SK-N-SH treated with all-trans-retinoic acid at 6 μM for 48 hours (cell line): ENCODE measurements at regions not wholly inside any gene's neighbourhood (a gene's known extent, or its start where the extent isn't known, plus 50 kb on each side); places are given as distances from the start of the nearest gene placed in this dataset.

Experiments
- ATAC-seq: fragments of 200-7000 bp; cut with Tn5 transposase; 3 replicates; pipeline ENCODE4 v1.9.1; 2020; ENCODE audit warnings: mild to moderate bottlenecking, moderate library complexity
- BACH2 ChIP-seq: fragments of 250-450 bp; sonication (Bioruptor Pico); IDR thresholded peaks from 2 replicates; pipeline ENCODE4 v1.9.0; 2021; ENCODE audit warnings: mild to moderate bottlenecking, borderline replicate concordance
- ESRRG ChIP-seq: fragments of 250-450 bp; sonication (Bioruptor Pico); IDR thresholded peaks from 2 replicates; pipeline ENCODE4 v1.6.1; 2021; ENCODE audit warnings: mild to moderate bottlenecking
- GLIS3 ChIP-seq: fragments of 250-450 bp; sonication (Bioruptor Pico); IDR thresholded peaks from 2 replicates; pipeline ENCODE4 v1.5.0; 2020; ENCODE audit warnings: mild to moderate bottlenecking, moderate library complexity
- OSR1 ChIP-seq: fragments of 250-450 bp; sonication (Bioruptor Pico); IDR thresholded peaks from 2 replicates; pipeline ENCODE4 v1.8.0; 2022; ENCODE audit warnings: moderate library complexity, mild to moderate bottlenecking, inconsistent platforms
- PPARA ChIP-seq: fragments of 250-450 bp; sonication (Bioruptor Pico); IDR thresholded peaks from 2 replicates; pipeline ENCODE4 v1.5.0; 2020; ENCODE audit warnings: mild to moderate bottlenecking, borderline replicate concordance
- RARB ChIP-seq: fragments of 250-450 bp; sonication (Bioruptor Pico); IDR thresholded peaks from 2 replicates; pipeline ENCODE4 v1.8.0; 2021; ENCODE audit warnings: mild to moderate bottlenecking, moderate library complexity
- SNAI2 ChIP-seq: fragments of 250-450 bp; sonication (Bioruptor Pico); IDR thresholded peaks from 2 replicates; pipeline ENCODE4 v1.5.0; 2020; ENCODE audit warnings: mild to moderate bottlenecking, moderate library complexity
- TCF4 ChIP-seq: fragments of 250-450 bp; sonication (Bioruptor Pico); IDR thresholded peaks from 2 replicates; pipeline ENCODE4 v1.8.0; 2021; ENCODE audit warnings: mild to moderate bottlenecking, moderate library complexity, borderline replicate concordance
- TOX ChIP-seq: fragments of 250-450 bp; sonication (Bioruptor Pico); IDR thresholded peaks from 2 replicates; pipeline ENCODE4 v1.8.0; 2021; ENCODE audit warnings: mild to moderate bottlenecking, moderate library complexity, borderline replicate concordance
- ZC3H10 ChIP-seq: fragments of 250-450 bp; sonication (Bioruptor Pico); IDR thresholded peaks from 2 replicates; pipeline ENCODE4 v1.5.1; 2021; ENCODE audit warnings: mild to moderate bottlenecking, moderate library complexity
- ZFP3 ChIP-seq: fragments of 250-450 bp; sonication (Bioruptor Pico); IDR thresholded peaks from 2 replicates; pipeline ENCODE4 v1.5.0; 2020; ENCODE audit warnings: mild to moderate bottlenecking, moderate library complexity
- ZNF565 ChIP-seq: fragments of 450-650 bp; formaldehyde crosslinking; conservative IDR thresholded peaks from 2 replicates; pipeline ENCODE4 v1.5.0; 2020; ENCODE audit warnings: low read depth, mild to moderate bottlenecking, moderate library complexity
- ZNF70 ChIP-seq: fragments of 450-650 bp; formaldehyde crosslinking; IDR thresholded peaks from 2 replicates; pipeline ENCODE4 v1.5.0; 2020; ENCODE audit warnings: mild to moderate bottlenecking, moderate library complexity
- ZNF8 ChIP-seq: fragments of 450-650 bp; formaldehyde crosslinking; IDR thresholded peaks from 2 replicates; pipeline ENCODE4 v1.5.0; 2020; ENCODE audit warnings: mild to moderate bottlenecking, moderate library complexity
- TF ChIP-seq, protein P1 (sequence below): fragments of 250-450 bp; sonication (Bioruptor Pico); IDR thresholded peaks from 2 replicates; pipeline ENCODE4 v1.8.0; 2020; ENCODE audit warnings: mild to moderate bottlenecking, moderate library complexity, borderline replicate concordance
- TF ChIP-seq, protein P2 (sequence below): fragments of 250-450 bp; sonication (Bioruptor Pico); IDR thresholded peaks from 2 replicates; pipeline ENCODE4 v1.5.1; 2021; ENCODE audit warnings: mild to moderate bottlenecking, moderate library complexity
- TF ChIP-seq, protein P3 (sequence below): fragments of 250-450 bp; sonication (Bioruptor Pico); IDR thresholded peaks from 2 replicates; pipeline ENCODE4 v1.8.0; 2021; ENCODE audit warnings: low read depth, mild to moderate bottlenecking, moderate library complexity, borderline replicate concordance
- TF ChIP-seq, protein P4 (sequence below): fragments of 250-450 bp; sonication (Bioruptor Pico); IDR thresholded peaks from 2 replicates; pipeline ENCODE4 v1.5.0; 2020; ENCODE audit warnings: mild to moderate bottlenecking, moderate library complexity
- TF ChIP-seq, protein P5 (sequence below): fragments of 250-450 bp; sonication (Bioruptor Pico); IDR thresholded peaks from 2 replicates; pipeline ENCODE4 v1.5.1; 2020; ENCODE audit warnings: low read depth, mild to moderate bottlenecking, moderate library complexity

DNA sequence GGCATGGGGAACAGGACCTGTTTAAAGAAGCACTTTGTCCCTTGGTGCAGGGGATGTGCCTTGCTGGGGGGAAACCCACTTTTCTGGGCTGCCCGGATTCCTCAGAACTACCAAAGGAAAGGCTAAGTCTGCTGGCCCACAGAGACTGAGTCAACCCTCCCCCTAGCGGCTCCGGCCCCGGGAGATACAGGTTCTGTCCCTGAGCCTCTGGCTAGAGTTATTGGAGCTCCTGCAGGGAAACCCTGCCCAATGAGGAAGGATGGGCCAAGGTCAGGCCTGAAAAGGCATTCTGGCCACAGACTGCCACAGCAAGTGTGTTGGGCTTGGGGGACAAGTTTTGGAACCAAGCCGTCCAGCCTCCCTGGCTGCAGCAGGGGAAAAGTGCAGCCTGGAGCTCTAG, 490.9 kb upstream of the ACTRT1 start (continued):
- TF ChIP-seq, protein P1, sequence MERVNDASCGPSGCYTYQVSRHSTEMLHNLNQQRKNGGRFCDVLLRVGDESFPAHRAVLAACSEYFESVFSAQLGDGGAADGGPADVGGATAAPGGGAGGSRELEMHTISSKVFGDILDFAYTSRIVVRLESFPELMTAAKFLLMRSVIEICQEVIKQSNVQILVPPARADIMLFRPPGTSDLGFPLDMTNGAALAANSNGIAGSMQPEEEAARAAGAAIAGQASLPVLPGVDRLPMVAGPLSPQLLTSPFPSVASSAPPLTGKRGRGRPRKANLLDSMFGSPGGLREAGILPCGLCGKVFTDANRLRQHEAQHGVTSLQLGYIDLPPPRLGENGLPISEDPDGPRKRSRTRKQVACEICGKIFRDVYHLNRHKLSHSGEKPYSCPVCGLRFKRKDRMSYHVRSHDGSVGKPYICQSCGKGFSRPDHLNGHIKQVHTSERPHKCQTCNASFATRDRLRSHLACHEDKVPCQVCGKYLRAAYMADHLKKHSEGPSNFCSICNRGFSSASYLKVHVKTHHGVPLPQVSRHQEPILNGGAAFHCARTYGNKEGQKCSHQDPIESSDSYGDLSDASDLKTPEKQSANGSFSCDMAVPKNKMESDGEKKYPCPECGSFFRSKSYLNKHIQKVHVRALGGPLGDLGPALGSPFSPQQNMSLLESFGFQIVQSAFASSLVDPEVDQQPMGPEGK (CRISPR knock-in tag): no peak
- no peak for TF ChIP-seq TOX (CRISPR knock-in tag)

DNA sequence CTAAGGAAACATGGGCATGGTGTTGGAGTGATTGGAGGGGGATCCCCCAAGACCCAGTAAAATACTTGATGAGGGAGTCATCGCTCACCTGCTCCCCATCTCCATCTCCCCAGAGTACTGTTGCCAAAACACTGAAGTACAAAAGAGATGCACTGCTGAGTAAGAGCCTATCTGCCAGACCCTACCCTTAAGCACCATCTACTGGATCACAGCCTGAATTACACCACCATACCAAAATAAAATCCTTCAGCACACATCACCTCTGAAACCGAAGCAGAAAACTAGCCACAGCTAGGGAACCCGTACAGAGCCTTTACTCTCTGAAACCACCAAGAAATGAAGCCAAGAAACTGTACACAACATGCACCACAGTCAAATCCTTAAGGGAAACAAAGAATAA, 466.3 kb upstream of the ACTRT1 start:
- peak; percentile 52; the same call in 1 of the 3 replicates for ATAC-seq
- TF ChIP-seq, protein P2, sequence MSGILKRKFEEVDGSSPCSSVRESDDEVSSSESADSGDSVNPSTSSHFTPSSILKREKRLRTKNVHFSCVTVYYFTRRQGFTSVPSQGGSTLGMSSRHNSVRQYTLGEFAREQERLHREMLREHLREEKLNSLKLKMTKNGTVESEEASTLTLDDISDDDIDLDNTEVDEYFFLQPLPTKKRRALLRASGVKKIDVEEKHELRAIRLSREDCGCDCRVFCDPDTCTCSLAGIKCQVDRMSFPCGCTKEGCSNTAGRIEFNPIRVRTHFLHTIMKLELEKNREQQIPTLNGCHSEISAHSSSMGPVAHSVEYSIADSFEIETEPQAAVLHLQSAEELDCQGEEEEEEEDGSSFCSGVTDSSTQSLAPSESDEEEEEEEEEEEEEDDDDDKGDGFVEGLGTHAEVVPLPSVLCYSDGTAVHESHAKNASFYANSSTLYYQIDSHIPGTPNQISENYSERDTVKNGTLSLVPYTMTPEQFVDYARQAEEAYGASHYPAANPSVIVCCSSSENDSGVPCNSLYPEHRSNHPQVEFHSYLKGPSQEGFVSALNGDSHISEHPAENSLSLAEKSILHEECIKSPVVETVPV: no peak
- TF ChIP-seq ZC3H10 (CRISPR knock-in tag): no peak
- no peak for TF ChIP-seq GLIS3 (CRISPR knock-in tag)
- TF ChIP-seq RARB (CRISPR knock-in tag): no peak
- TF ChIP-seq TOX (CRISPR knock-in tag): no peak
- no peak for TF ChIP-seq ZNF565 (CRISPR knock-in tag)
- no peak for TF ChIP-seq ZNF8
- no peak for TF ChIP-seq ZFP3 (CRISPR knock-in tag)
- TF ChIP-seq OSR1 (CRISPR knock-in tag): no peak
- TF ChIP-seq, protein P3, sequence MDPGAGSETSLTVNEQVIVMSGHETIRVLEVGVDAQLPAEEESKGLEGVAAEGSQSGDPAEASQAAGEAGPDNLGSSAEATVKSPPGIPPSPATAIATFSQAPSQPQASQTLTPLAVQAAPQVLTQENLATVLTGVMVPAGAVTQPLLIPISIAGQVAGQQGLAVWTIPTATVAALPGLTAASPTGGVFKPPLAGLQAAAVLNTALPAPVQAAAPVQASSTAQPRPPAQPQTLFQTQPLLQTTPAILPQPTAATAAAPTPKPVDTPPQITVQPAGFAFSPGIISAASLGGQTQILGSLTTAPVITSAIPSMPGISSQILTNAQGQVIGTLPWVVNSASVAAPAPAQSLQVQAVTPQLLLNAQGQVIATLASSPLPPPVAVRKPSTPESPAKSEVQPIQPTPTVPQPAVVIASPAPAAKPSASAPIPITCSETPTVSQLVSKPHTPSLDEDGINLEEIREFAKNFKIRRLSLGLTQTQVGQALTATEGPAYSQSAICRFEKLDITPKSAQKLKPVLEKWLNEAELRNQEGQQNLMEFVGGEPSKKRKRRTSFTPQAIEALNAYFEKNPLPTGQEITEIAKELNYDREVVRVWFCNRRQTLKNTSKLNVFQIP (CRISPR knock-in tag): no peak
- no peak for TF ChIP-seq TCF4
- TF ChIP-seq, protein P4, sequence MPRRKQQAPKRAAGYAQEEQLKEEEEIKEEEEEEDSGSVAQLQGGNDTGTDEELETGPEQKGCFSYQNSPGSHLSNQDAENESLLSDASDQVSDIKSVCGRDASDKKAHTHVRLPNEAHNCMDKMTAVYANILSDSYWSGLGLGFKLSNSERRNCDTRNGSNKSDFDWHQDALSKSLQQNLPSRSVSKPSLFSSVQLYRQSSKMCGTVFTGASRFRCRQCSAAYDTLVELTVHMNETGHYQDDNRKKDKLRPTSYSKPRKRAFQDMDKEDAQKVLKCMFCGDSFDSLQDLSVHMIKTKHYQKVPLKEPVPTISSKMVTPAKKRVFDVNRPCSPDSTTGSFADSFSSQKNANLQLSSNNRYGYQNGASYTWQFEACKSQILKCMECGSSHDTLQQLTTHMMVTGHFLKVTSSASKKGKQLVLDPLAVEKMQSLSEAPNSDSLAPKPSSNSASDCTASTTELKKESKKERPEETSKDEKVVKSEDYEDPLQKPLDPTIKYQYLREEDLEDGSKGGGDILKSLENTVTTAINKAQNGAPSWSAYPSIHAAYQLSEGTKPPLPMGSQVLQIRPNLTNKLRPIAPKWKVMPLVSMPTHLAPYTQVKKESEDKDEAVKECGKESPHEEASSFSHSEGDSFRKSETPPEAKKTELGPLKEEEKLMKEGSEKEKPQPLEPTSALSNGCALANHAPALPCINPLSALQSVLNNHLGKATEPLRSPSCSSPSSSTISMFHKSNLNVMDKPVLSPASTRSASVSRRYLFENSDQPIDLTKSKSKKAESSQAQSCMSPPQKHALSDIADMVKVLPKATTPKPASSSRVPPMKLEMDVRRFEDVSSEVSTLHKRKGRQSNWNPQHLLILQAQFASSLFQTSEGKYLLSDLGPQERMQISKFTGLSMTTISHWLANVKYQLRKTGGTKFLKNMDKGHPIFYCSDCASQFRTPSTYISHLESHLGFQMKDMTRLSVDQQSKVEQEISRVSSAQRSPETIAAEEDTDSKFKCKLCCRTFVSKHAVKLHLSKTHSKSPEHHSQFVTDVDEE (CRISPR knock-in tag): no peak
- TF ChIP-seq SNAI2 (CRISPR knock-in tag): no peak
- TF ChIP-seq BACH2 (CRISPR knock-in tag): no peak
- TF ChIP-seq ESRRG (CRISPR knock-in tag): no peak
- TF ChIP-seq, protein P5, sequence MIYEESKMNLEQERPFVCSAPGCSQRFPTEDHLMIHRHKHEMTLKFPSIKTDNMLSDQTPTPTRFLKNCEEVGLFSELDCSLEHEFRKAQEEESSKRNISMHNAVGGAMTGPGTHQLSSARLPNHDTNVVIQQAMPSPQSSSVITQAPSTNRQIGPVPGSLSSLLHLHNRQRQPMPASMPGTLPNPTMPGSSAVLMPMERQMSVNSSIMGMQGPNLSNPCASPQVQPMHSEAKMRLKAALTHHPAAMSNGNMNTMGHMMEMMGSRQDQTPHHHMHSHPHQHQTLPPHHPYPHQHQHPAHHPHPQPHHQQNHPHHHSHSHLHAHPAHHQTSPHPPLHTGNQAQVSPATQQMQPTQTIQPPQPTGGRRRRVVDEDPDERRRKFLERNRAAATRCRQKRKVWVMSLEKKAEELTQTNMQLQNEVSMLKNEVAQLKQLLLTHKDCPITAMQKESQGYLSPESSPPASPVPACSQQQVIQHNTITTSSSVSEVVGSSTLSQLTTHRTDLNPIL: no peak
- no peak for TF ChIP-seq PPARA (CRISPR knock-in tag)

DNA sequence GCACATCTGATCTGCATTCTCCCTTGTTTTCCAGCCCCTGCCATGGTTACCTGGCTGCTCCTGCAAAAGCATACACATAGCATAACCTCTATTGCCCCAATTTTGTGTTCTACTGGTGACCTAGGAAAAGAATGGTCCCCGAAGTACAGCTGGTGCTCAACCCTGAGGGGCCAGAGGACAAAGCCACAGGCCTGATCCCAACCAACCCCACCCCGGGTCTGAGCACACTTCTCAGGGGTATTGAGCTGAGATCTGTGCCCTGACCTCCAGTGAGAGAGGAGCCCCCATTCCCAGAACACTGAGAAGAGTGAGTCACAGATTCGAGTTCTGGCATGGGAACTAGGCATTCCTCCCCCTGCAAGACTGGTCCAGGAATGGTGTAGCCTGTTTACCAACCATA, 465.5 kb upstream of the ACTRT1 start:
- ATAC-seq: no peak
- TF ChIP-seq ZNF565 (CRISPR knock-in tag) (no peak), ZNF70 (no peak), GLIS3 (CRISPR knock-in tag) (no peak), SNAI2 (CRISPR knock-in tag) (no peak)
- TF ChIP-seq, protein P2: no peak
